HepG2 (cell line): ENCODE measurements at regions not wholly inside any gene's neighbourhood (a gene's known extent, or its start where the extent isn't known, plus 50 kb on each side); places are given as distances from the start of the nearest gene placed in this dataset.

Source experiments
- CTCF ChIP-seq: sonication (generic); formaldehyde crosslinking; IDR thresholded peaks from 2 replicates; pipeline ENCODE4 v1.5.0; 2020; ENCODE audit warnings: mild to moderate bottlenecking, missing genetic modification reagents, moderate library complexity
- FOXM1 ChIP-seq: sonication (generic); formaldehyde crosslinking; IDR thresholded peaks from 2 replicates; pipeline ENCODE4 v1.5.0; 2020; ENCODE audit warnings: missing genetic modification reagents
- NR1H2 ChIP-seq: sonication (generic); formaldehyde crosslinking; IDR thresholded peaks from 2 replicates; pipeline ENCODE4 v1.8.1; 2022; ENCODE audit warnings: low read depth, missing genetic modification reagents, borderline replicate concordance
- SETDB1 ChIP-seq: sonication (generic); formaldehyde crosslinking; IDR thresholded peaks from 2 replicates; pipeline ENCODE4 v1.5.1; 2020; ENCODE audit warnings: missing genetic modification reagents, mild to moderate bottlenecking, borderline replicate concordance
- SRY ChIP-seq: sonication (generic); formaldehyde crosslinking; IDR thresholded peaks from 2 replicates; pipeline ENCODE4 v1.8.0; 2022; ENCODE audit warnings: mild to moderate bottlenecking, missing genetic modification reagents
- USF2 ChIP-seq, 2 experiments: sonication (generic) in 1 of 2; formaldehyde crosslinking in 1 of 2; IDR thresholded peaks; 2 replicates each; pipeline versions ENCODE4 v1.5.1 to v1.6.1; 2011 to 2020; ENCODE audit warnings: borderline replicate concordance in 1 of 2, low read depth in 1 of 2, low read length in 1 of 2, mild to moderate bottlenecking in 1 of 2, missing genetic modification reagents in 1 of 2, moderate library complexity in 1 of 2
- YY1 ChIP-seq: IDR thresholded peaks from 2 replicates; pipeline ENCODE4 v1.6.1; 2011; ENCODE audit warnings: low read length, low read depth, moderate library complexity, mild to moderate bottlenecking; ENCODE audit not compliant: insufficient read depth, insufficient replicate concordance
- ZNF564 ChIP-seq: sonication (generic); formaldehyde crosslinking; IDR thresholded peaks from 2 replicates; pipeline ENCODE4 v1.8.1; 2023; ENCODE audit warnings: mild to moderate bottlenecking, missing genetic modification reagents
- ZNF775 ChIP-seq: sonication (generic); formaldehyde crosslinking; IDR thresholded peaks from 2 replicates; pipeline ENCODE4 v1.4.0; 2020; ENCODE audit warnings: missing genetic modification reagents, mild to moderate bottlenecking, moderate library complexity, borderline replicate concordance
- TF ChIP-seq, protein P1 (sequence below): sonication (generic); formaldehyde crosslinking; IDR thresholded peaks from 2 replicates; pipeline ENCODE4 v1.9.0; 2021; ENCODE audit warnings: missing genetic modification reagents, borderline replicate concordance

DNA sequence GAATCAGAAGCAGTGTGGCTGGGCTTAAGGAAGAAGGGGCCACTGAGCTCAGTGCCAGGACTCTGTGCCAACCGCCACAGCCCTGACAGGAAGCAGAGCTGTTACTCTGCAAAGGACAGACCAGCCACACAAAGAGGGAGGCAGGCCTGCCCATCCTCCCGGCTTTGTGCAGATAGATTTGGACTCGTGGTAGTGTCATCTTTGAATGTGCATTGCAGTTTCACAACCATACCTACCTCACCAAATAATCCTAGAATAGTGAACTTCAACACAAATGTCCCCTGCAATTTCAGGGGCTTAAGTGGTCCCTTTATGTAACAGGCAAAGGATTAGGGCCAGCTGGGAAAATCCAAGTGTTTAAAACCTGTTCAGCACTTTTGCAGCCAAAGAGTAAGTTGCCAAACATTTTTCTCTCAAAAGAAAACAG lies 55.1 kb upstream of the CLDN10 start:
- TF ChIP-seq, protein P1, sequence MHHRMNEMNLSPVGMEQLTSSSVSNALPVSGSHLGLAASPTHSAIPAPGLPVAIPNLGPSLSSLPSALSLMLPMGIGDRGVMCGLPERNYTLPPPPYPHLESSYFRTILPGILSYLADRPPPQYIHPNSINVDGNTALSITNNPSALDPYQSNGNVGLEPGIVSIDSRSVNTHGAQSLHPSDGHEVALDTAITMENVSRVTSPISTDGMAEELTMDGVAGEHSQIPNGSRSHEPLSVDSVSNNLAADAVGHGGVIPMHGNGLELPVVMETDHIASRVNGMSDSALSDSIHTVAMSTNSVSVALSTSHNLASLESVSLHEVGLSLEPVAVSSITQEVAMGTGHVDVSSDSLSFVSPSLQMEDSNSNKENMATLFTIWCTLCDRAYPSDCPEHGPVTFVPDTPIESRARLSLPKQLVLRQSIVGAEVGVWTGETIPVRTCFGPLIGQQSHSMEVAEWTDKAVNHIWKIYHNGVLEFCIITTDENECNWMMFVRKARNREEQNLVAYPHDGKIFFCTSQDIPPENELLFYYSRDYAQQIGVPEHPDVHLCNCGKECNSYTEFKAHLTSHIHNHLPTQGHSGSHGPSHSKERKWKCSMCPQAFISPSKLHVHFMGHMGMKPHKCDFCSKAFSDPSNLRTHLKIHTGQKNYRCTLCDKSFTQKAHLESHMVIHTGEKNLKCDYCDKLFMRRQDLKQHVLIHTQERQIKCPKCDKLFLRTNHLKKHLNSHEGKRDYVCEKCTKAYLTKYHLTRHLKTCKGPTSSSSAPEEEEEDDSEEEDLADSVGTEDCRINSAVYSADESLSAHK (CRISPR knock-in tag), result no peak
- TF ChIP-seq YY1, result no peak
- no peak for TF ChIP-seq USF2 (IDR thresholded peaks at IDR 0.05; ENCODE audit: low read depth, low read length)
- no peak for TF ChIP-seq USF2 (CRISPR knock-in tag; IDR thresholded peaks at IDR 0.05; ENCODE audit: borderline replicate concordance)
- TF ChIP-seq ZNF564 (CRISPR knock-in tag), result no peak
- no peak for TF ChIP-seq SETDB1
- TF ChIP-seq CTCF (CRISPR knock-in tag), result no peak
- TF ChIP-seq ZNF775 (CRISPR knock-in tag), result no peak
- no peak for TF ChIP-seq SRY
- TF ChIP-seq FOXM1 (CRISPR knock-in tag), result no peak
- no peak for TF ChIP-seq NR1H2 (CRISPR knock-in tag)
